ENCODE measurements at regions not wholly inside any gene's neighbourhood (a gene's known extent, or its start where the extent isn't known, plus 50 kb on each side); places are given as distances from the start of the nearest gene placed in this dataset.

DNA sequence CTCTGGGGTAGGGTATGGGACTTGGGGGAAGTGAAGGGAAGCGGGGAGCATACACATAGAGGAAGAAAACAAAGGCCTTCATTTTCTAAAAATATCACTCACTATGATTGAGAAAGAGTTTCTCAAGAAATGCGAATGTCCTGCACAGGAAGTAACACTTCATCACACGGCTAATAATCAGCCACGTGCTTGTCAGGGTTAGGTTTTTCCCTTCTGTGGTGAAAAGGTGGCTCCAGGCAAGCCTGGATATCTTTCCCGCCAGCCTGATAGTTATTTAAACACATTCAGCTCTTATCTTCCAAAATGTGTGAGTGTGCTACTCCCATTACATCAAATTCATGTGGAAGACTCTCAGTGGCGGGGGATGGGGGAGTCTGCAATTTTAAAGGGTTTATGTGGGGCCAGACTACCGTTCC, 166.4 kb upstream of the ADO start:
- Histone ChIP-seq H3K9me3 (ENCODE audit: low read length) (no peaks in the 10 kb centered on the region), H3K4me3 (ENCODE audit: low read length) (peak overlapping the region; percentile 0; the same call in 1 of the 2 replicates), H3K79me2 (ENCODE audit: low read length) (no peaks in the 10 kb centered on the region), H3K36me3 (ENCODE audit: low read depth, low read length) (no peaks in the 10 kb centered on the region), H4K20me1 (ENCODE audit: low read length) (no peaks in the 10 kb centered on the region), H3K9me2 (replicated peaks; ENCODE audit: low read length) (no peaks in the 10 kb centered on the region), H3K4me1 (ENCODE audit: insufficient read depth, low read length) (peaks cover 28% of the 10 kb centered on the region), H3K9ac (ENCODE audit: low read length) (peak overlapping the region; percentile 7), H3K27me3 (ENCODE audit: low read length) (no peaks in the 10 kb centered on the region), H3F3A (ENCODE audit: low read length, unreplicated experiment) (no peaks in the 10 kb centered on the region), H2AFZ (ENCODE audit: low read length) (peak overlapping the region; percentile 18), H3K27ac (ENCODE audit: low read length) (peak overlapping the region; percentile 66), H3K4me2 (ENCODE audit: low read length) (peak overlapping the region; percentile 58)
- POLR2A ChIA-PET (ENCODE audit: unreplicated experiment), result no interaction called here
- DNase-seq, result no peak
- peak; percentile 5 for ATAC-seq
- intact Hi-C loops (cut with micrococcal nuclease), result no loop called here
- BruUV-seq (replicated peaks), result no TSS peak
- CTCF ChIA-PET, result interaction anchor here (0.6 to 1.1 kb wide), 2 partner anchors 180 to 520 kb away, joined by 4 to 7 read pairs; no protein-coding TSS in a partner anchor
- TF ChIP-seq, protein P1, sequence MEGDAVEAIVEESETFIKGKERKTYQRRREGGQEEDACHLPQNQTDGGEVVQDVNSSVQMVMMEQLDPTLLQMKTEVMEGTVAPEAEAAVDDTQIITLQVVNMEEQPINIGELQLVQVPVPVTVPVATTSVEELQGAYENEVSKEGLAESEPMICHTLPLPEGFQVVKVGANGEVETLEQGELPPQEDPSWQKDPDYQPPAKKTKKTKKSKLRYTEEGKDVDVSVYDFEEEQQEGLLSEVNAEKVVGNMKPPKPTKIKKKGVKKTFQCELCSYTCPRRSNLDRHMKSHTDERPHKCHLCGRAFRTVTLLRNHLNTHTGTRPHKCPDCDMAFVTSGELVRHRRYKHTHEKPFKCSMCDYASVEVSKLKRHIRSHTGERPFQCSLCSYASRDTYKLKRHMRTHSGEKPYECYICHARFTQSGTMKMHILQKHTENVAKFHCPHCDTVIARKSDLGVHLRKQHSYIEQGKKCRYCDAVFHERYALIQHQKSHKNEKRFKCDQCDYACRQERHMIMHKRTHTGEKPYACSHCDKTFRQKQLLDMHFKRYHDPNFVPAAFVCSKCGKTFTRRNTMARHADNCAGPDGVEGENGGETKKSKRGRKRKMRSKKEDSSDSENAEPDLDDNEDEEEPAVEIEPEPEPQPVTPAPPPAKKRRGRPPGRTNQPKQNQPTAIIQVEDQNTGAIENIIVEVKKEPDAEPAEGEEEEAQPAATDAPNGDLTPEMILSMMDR (conservative IDR thresholded peaks at IDR 0.05; ENCODE audit: low read depth, low read length), result no peak
- TF ChIP-seq EZH2 (IDR thresholded peaks at IDR 0.05; ENCODE audit: low read length, unreplicated experiment) (no peak), EZH2phosphoT487 (IDR thresholded peaks at IDR 0.05; ENCODE audit: borderline replicate concordance, low read length) (no peak)

DNA sequence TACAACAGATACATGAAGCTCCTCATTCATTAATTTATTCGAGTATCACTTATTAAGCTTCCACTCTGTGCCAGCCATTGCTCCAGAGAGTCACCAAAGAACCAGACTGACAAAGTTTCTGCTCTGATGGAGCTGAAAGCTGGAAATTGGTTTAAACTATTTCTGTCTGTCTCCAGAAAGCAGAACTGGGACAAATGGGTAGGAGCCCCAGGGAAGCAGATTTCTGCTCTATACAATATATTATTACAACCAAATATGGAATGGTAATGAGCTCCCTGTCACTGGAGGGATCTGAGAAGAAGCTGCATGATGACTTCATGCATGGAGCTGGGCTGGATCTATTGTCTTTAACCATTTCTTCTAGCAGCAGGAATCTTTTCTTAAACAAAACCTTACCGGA, 165.4 kb upstream of the ADO start:
- Histone ChIP-seq H3K4me3 (ENCODE audit: low read length) (no peak overlapping the region), H3K9me3 (ENCODE audit: low read length) (no peaks in the 10 kb centered on the region), H3K9me2 (replicated peaks; ENCODE audit: low read length) (no peaks in the 10 kb centered on the region), H3K9ac (ENCODE audit: low read length) (no peak overlapping the region), H3K27me3 (ENCODE audit: low read length) (no peaks in the 10 kb centered on the region), H4K20me1 (ENCODE audit: low read length) (no peaks in the 10 kb centered on the region), H3K4me1 (ENCODE audit: insufficient read depth, low read length) (peaks cover 28% of the 10 kb centered on the region), H3K27ac (ENCODE audit: low read length) (no peak overlapping the region), H3K79me2 (ENCODE audit: low read length) (no peaks in the 10 kb centered on the region), H2AFZ (ENCODE audit: low read length) (no peak overlapping the region), H3K4me2 (ENCODE audit: low read length) (no peak overlapping the region), H3K36me3 (ENCODE audit: low read depth, low read length) (no peaks in the 10 kb centered on the region), H3F3A (ENCODE audit: low read length, unreplicated experiment) (no peaks in the 10 kb centered on the region)
- TF ChIP-seq EZH2 (IDR thresholded peaks at IDR 0.05; ENCODE audit: low read length, unreplicated experiment), result no peak
- TF ChIP-seq EZH2phosphoT487 (IDR thresholded peaks at IDR 0.05; ENCODE audit: borderline replicate concordance, low read length), result no peak
- TF ChIP-seq, protein P1 (conservative IDR thresholded peaks at IDR 0.05; ENCODE audit: low read depth, low read length), result no peak
- CTCF ChIA-PET, result no interaction called here
- BruUV-seq (replicated peaks), result no TSS peak
- POLR2A ChIA-PET (ENCODE audit: unreplicated experiment), result interaction anchor here (0.6 kb wide), 1 partner anchor 161 kb away, joined by 3 read pairs; no protein-coding TSS in a partner anchor
- no peak for DNase-seq
- ATAC-seq, result no peak
- intact Hi-C loops (cut with micrococcal nuclease), result no loop called here

DNA sequence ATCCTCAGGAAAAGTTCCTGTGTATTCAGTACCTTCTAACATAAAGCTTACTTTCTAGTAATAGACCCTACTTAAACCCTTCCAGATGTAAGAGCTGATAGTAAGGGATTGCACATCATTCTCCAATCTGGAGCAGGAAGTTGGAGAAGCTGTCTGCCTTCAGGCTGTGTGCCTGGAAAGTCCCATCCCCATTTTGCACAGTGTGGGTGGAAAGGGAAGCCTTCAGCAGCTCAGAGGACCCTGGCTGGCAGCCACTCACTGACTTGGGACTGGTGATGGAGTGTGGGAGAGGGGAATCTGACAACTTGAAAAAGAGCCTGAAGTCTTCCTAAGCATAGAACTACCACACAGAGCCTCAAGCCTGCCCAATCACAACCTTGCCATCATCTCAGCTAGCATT, 164.1 kb upstream of the ADO start:
- no peak overlapping the region for H3K27ac ChIP-seq (ENCODE audit: low read length)
- no peaks in the 10 kb centered on the region for H4K20me1 ChIP-seq (ENCODE audit: low read length)
- H3K27me3 ChIP-seq (ENCODE audit: low read length), result no peaks in the 10 kb centered on the region
- H3K4me3 ChIP-seq (ENCODE audit: low read length), result no peak overlapping the region
- no peaks in the 10 kb centered on the region for H3K9me2 ChIP-seq (replicated peaks; ENCODE audit: low read length)
- TF ChIP-seq EZH2 (IDR thresholded peaks at IDR 0.05; ENCODE audit: low read length, unreplicated experiment), result no peak
- TF ChIP-seq, protein P1 (conservative IDR thresholded peaks at IDR 0.05; ENCODE audit: low read depth, low read length), result no peak
- TF ChIP-seq EZH2phosphoT487 (IDR thresholded peaks at IDR 0.05; ENCODE audit: borderline replicate concordance, low read length), result no peak
- no peaks in the 10 kb centered on the region for H3K9me3 ChIP-seq (ENCODE audit: low read length)
- H3K9ac ChIP-seq (ENCODE audit: low read length), result no peak overlapping the region
- DNase-seq (peak; percentile 59), ATAC-seq (peak; percentile 8; the same call in 1 of the 2 replicates)
- ChIA-PET POLR2A (ENCODE audit: unreplicated experiment) (no interaction called here), CTCF (no interaction called here)
- H3F3A ChIP-seq (ENCODE audit: low read length, unreplicated experiment), result no peaks in the 10 kb centered on the region
- H3K79me2 ChIP-seq (ENCODE audit: low read length), result no peaks in the 10 kb centered on the region
- no TSS peak for BruUV-seq (replicated peaks)
- H3K4me1 ChIP-seq (ENCODE audit: insufficient read depth, low read length), result peaks cover 28% of the 10 kb centered on the region
- intact Hi-C loops (cut with micrococcal nuclease), result no loop called here
- no peak overlapping the region for H2AFZ ChIP-seq (ENCODE audit: low read length)
- H3K36me3 ChIP-seq (ENCODE audit: low read depth, low read length), result no peaks in the 10 kb centered on the region
- no peak overlapping the region for H3K4me2 ChIP-seq (ENCODE audit: low read length)
